SK-N-SH (cell line): ENCODE measurements at regions not wholly inside any gene's neighbourhood (a gene's known extent, or its start where the extent isn't known, plus 50 kb on each side); places are given as distances from the start of the nearest gene placed in this dataset.

Experiments
- CTCF ChIA-PET: fragments of 300-600, 350-600 bp; formaldehyde crosslinking; extraction: SDS; loops from one replicate; lab custom pipeline; 2021; lab: Yijun Ruan, JAX
- POLR2A ChIA-PET: fragments of 350-600 bp; sonication (Branson Sonifier 250); formaldehyde crosslinking; extraction: SDS; loops from one replicate; lab custom pipeline; 2020; ENCODE audit warnings: antibody characterized with exemption, inconsistent platforms; lab: Yijun Ruan, JAX
- DNase-seq: peaks from one replicate; pipeline ENCODE4 v3.0.0; 2012
- H2AFZ ChIP-seq: fragments of 200-600 bp; sonication (generic); 2 replicates; pipeline ENCODE4 v1.8.1; 2016; ENCODE audit warnings: antibody characterized with exemption, mild to moderate bottlenecking, low read depth
- H3F3A ChIP-seq: fragments of 200-600 bp; sonication (generic); replicated peaks from 2 replicates; pipeline ENCODE3; 2016; ENCODE audit warnings: antibody characterized with exemption, mild to moderate bottlenecking; ENCODE audit not compliant: insufficient read depth
- H3K27ac ChIP-seq, 2 experiments: fragments of 200-500 bp in 1 of 2; fragments of 200-600 bp in 1 of 2; sonication (Bioruptor generic) in 1 of 2; sonication (generic), shearing (Covaris generic) in 1 of 2; 2 replicates each; pipeline versions ENCODE4 v1.5.1 to v1.6.1; 2014 to 2016; ENCODE audit warnings: low read depth in 2 of 2, inconsistent platforms in 1 of 2, low read length in 1 of 2, mild to moderate bottlenecking in 1 of 2, mixed read lengths in 1 of 2
- H3K27me3 ChIP-seq: fragments of 200-600 bp; sonication (generic), shearing (Covaris generic); 2 replicates; pipeline ENCODE4 v1.6.1; 2016; ENCODE audit warnings: mixed run types; ENCODE audit not compliant: insufficient read depth
- H3K36me3 ChIP-seq, 2 experiments: fragments of 200-500 bp in 1 of 2; fragments of 200-600 bp in 1 of 2; sonication (Bioruptor generic) in 1 of 2; sonication (generic) in 1 of 2; replicated peaks in 1 of 2; 2 replicates each; pipeline versions ENCODE3 to v1.5.1; 2014 to 2016; ENCODE audit warnings: low read length in 1 of 2, mild to moderate bottlenecking in 1 of 2; ENCODE audit not compliant: insufficient read depth in 2 of 2, control insufficient read depth in 1 of 2
- H3K4me1 ChIP-seq, 2 experiments: fragments of 200-500 bp in 1 of 2; fragments of 200-600 bp in 1 of 2; sonication (Bioruptor generic) in 1 of 2; sonication (generic), shearing (Covaris generic) in 1 of 2; 2 replicates each; pipeline versions ENCODE4 v1.5.1 to v1.6.1; 2014 to 2016; ENCODE audit warnings: low read depth in 1 of 2, low read length in 1 of 2, mixed run types in 1 of 2; ENCODE audit not compliant: insufficient read depth in 2 of 2, control insufficient read depth in 1 of 2
- H3K4me2 ChIP-seq: fragments of 200-600 bp; sonication (generic), shearing (Covaris generic); 2 replicates; pipeline ENCODE4 v1.6.1; 2017; ENCODE audit warnings: mixed run types
- H3K4me3 ChIP-seq, 2 experiments: fragments of 200-500 bp in 1 of 2; fragments of 200-600 bp in 1 of 2; sonication (Bioruptor generic) in 1 of 2; sonication (generic), shearing (Covaris generic) in 1 of 2; 2 replicates each; pipeline versions ENCODE4 v1.5.1 to v1.8.1; 2014 to 2016; ENCODE audit warnings: low read depth in 2 of 2, inconsistent platforms in 1 of 2, low read length in 1 of 2, mild to moderate bottlenecking in 1 of 2, mixed read lengths in 1 of 2, moderate library complexity in 1 of 2
- H3K79me2 ChIP-seq: fragments of 200-600 bp; sonication (generic); 2 replicates; pipeline ENCODE4 v1.8.1; 2017; ENCODE audit warnings: mild to moderate bottlenecking; ENCODE audit not compliant: insufficient read depth
- H3K9ac ChIP-seq: fragments of 200-600 bp; sonication (generic); 2 replicates; pipeline ENCODE4 v1.6.1; 2017; ENCODE audit warnings: mixed run types
- H3K9me2 ChIP-seq: fragments of 200-600 bp; sonication (generic); 2 replicates; pipeline ENCODE4 v1.6.1; 2017; ENCODE audit warnings: mixed run types
- H3K9me3 ChIP-seq: fragments of 200-600 bp; sonication (generic); 2 replicates; pipeline ENCODE4 v1.6.1; 2017; ENCODE audit warnings: mixed run types, mild to moderate bottlenecking, moderate library complexity
- H4K20me1 ChIP-seq: fragments of 200-600 bp; sonication (generic); 2 replicates; pipeline ENCODE4 v1.6.1; 2017; ENCODE audit warnings: mild to moderate bottlenecking, mixed run types; ENCODE audit not compliant: insufficient read depth
- CTCF ChIP-seq: fragments of 200-600 bp; sonication (generic); IDR thresholded peaks from 2 replicates; pipeline ENCODE4 v1.6.1; 2017; ENCODE audit warnings: antibody characterized with exemption, mild to moderate bottlenecking, moderate library complexity
- ELF1 ChIP-seq: IDR thresholded peaks from 2 replicates; pipeline ENCODE4 v1.4.0; 2012
- EP300 ChIP-seq, 2 experiments: IDR thresholded peaks; 2 replicates each; pipeline versions ENCODE4 v1.4.0 to v1.6.1; 2012; ENCODE audit warnings: borderline replicate concordance in 1 of 2, low read depth in 1 of 2, low read length in 1 of 2
- EZH2phosphoT487 ChIP-seq: fragments of 200-600 bp; sonication (generic); IDR thresholded peaks from 2 replicates; pipeline ENCODE4 v1.6.1; 2017; ENCODE audit warnings: low read depth, mixed run types, mild to moderate bottlenecking, antibody characterized with exemption, moderate library complexity, borderline replicate concordance
- FOXJ3 ChIP-seq: sonication (generic); formaldehyde crosslinking; IDR thresholded peaks from 2 replicates; pipeline ENCODE4 v1.5.1; 2020; ENCODE audit warnings: mild to moderate bottlenecking, missing genetic modification reagents
- FOXM1 ChIP-seq: IDR thresholded peaks from 2 replicates; pipeline ENCODE4 v1.4.0; 2012; ENCODE audit warnings: low read depth, mild to moderate bottlenecking
- JUND ChIP-seq: IDR thresholded peaks from 2 replicates; pipeline ENCODE4 v1.4.0; 2012
- MAX ChIP-seq: IDR thresholded peaks from 2 replicates; pipeline ENCODE4 v1.4.0; 2012; ENCODE audit warnings: low read depth
- MEF2A ChIP-seq: IDR thresholded peaks from 2 replicates; pipeline ENCODE4 v1.4.0; 2012; ENCODE audit warnings: low read depth, borderline replicate concordance
- MXI1 ChIP-seq: IDR thresholded peaks from 2 replicates; pipeline ENCODE4 v1.6.1; 2012; ENCODE audit warnings: mild to moderate bottlenecking, low read depth, low read length, improper control_type of control experiment
- PBX3 ChIP-seq: IDR thresholded peaks from 2 replicates; pipeline ENCODE4; 2012
- POLR2AphosphoS5 ChIP-seq: IDR thresholded peaks from 2 replicates; pipeline ENCODE4 v1.6.1; 2012; ENCODE audit warnings: low read depth, low read length
- RFX5 ChIP-seq: IDR thresholded peaks from 2 replicates; pipeline ENCODE4 v1.6.1; 2012; ENCODE audit warnings: mild to moderate bottlenecking, improper control_type of control experiment, low read length
- SIN3A ChIP-seq: IDR thresholded peaks from 2 replicates; pipeline ENCODE4 v1.6.1; 2012; ENCODE audit warnings: low read depth, mild to moderate bottlenecking, low read length, moderate library complexity, borderline replicate concordance
- TCF12 ChIP-seq: IDR thresholded peaks from 2 replicates; pipeline ENCODE4 v1.4.0; 2012
- USF2 ChIP-seq: fragments of 150-350 bp; IDR thresholded peaks from 2 replicates; pipeline ENCODE4 v1.6.1; 2017; ENCODE audit warnings: antibody characterized with exemption, low read length, low read depth, borderline replicate concordance
- YY1 ChIP-seq: IDR thresholded peaks from 2 replicates; pipeline ENCODE4 v1.4.0; 2012; ENCODE audit warnings: low read depth, mild to moderate bottlenecking
- ZBTB33 ChIP-seq: IDR thresholded peaks from 2 replicates; pipeline ENCODE4 v1.4.0; 2012; ENCODE audit warnings: low read depth, borderline replicate concordance

- Histone ChIP-seq H2AFZ (no peak overlapping the region), H3K79me2 (no peaks in the 10 kb centered on the region), H3K4me1 (no peaks in the 10 kb centered on the region), H3K9ac (no peak overlapping the region), H3K4me3 (no peak overlapping the region), H3K4me2 (no peak overlapping the region), H3K27ac (no peak overlapping the region), H3K27me3 (no peaks in the 10 kb centered on the region), H3K36me3 (no peaks in the 10 kb centered on the region), H3F3A (no peaks in the 10 kb centered on the region), H3K9me3 (no peaks in the 10 kb centered on the region), H4K20me1 (no peaks in the 10 kb centered on the region), H3K9me2 (no peaks in the 10 kb centered on the region)
- ChIA-PET POLR2A (no interaction called here), CTCF (interaction anchor here (0.7 to 1.1 kb wide), 2 partner anchors 35 to 1530 kb away, joined by 3 read pairs; no protein-coding TSS in a partner anchor)
- DNase-seq: no peak
- TF ChIP-seq ZBTB33 (no peak), FOXM1 (no peak), RFX5 (no peak), EP300 (IDR thresholded peaks at IDR 0.05; ENCODE audit: borderline replicate concordance in 1 of 2, low read depth in 1 of 2, low read length in 1 of 2) (no peak), MEF2A (no peak), USF2 (no peak), MXI1 (no peak), POLR2AphosphoS5 (no peak), YY1 (no peak), EZH2phosphoT487 (no peak), JUND (no peak), PBX3 (no peak), CTCF (no peak), MAX (no peak), FOXJ3 (CRISPR knock-in tag) (no peak), TCF12 (no peak), ELF1 (no peak), SIN3A (no peak)
Observed at GRCh38 chr5:97266076-97266475, 83.0 kb upstream of the RIOK2 start.
